COLO668 (cell line): ENCODE measurements at regions not wholly inside any gene's neighbourhood (a gene's known extent, or its start where the extent isn't known, plus 50 kb on each side); places are given as distances from the start of the nearest gene placed in this dataset.
A peak's percentile ranks its signal among the peaks of the same experiment; 100 is the strongest.

Experiments
- DNase-seq: peaks from one replicate; lab custom pipeline; 2025; ENCODE audit not compliant: unreplicated experiment; lab: John Stamatoyannopoulos, UW

DNA sequence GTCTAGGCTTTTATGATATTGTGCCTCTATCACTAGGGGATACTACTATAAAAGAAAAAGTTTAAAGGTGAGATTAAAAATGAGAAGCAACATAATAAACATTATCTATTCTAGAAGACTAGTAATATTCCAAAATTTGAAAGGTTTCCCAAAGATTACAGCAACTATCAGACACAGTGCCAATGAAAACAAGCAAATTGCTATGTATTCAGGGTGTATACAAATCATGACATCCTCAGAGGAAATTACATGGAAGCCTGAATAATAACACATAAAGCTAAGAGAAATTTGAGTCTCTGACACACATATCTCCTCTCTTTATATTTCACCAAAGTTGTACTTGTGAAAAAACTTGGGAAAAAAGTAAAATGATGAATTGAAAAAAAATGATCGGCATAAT is 327.0 kb downstream of the SEC23A start:
- DNase-seq = no peak

DNA sequence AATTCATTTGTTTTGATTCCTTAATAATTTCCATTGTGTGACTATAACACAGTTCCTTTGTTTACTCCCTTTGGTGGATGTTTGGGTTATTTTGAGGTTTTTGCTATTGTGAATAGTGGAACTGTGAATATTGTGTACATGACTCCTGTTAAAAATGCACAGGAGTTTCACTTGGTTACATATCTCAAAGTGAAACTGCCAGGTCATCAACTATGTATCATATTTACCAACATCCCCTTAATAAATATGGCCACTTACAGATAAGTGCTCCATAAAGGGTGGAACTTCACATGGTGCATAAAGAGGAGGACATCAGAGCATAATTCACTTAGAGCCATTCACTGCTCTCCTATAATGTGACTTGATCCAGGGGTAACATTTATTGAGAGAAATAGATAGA is 328.9 kb downstream of the SEC23A start:
- no peak for DNase-seq

DNA sequence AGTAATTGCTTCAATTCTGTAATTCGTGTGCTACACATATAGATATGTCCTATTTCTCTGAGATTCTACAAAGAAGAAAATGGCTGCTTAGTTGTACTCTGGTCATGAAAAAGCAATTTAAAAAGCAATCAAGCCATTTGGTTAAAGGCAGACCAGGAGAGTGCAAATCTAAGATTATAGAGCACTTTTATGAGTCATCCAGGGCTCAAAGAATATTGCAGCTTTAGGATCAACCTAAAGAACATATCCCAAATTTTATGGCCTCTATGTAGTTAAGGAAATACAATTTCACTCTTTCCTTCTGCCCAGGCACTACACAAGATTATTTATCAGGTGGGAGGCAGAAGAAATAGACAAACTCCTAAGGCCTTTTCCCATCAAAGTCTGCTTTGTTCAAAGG is 332.8 kb downstream of the SEC23A start:
- DNase-seq = no peak

DNA sequence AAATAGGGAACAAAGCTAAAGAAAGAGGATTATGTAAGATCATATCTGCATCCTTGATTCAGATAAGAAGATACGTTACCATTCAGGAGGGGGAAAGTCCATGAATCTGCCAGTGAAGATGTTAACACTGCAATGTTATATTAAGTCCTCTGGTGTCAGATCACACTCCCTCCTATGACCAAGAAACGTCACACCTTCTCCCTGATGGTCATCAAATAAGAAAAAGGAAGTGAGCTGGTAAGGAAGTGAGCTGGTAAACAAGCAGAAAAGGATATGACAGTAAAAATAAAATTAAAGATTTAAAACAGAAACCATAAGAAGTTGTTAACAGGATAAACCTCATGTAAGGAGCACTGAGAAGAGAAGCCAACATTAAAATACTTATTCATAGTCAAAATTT is 340.2 kb downstream of the SEC23A start:
- no peak for DNase-seq

DNA sequence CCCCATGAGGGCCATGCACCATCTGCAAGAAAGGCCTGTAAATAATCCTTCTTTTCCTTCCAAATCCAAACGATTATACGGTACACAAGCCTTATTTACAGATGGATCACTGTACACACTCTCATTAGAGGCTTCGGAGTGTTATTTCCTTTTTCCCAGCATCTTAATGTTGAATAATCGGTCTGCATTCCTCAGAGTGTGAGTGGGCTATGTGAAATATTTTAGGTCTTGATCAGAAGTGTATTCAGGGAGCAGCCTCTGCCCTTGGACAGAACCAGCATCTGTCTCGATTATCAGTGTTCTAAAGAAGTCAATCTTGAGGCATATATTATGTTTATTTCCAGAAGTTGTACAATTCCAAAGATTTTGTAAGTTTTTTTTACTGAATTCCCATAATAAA is 340.6 kb downstream of the SEC23A start:
- no peak for DNase-seq

DNA sequence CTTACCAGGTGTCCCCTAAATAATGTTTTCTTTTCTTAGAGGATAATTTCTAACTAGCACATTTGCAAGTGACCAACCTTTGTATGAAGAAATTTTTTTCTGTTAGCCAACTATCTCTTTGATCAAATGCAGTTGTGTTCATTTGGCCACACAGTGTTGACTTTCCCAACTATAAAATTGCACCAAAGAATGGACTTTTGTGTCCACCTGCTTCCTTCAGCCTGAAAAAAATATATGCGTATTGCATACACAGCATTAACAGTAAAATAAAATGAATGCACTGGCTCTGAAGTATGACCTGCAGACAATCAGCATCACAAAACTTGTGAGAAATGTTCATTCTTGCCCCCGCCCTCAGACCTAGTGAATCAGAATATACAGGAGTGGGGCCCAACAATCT is 342.0 kb downstream of the SEC23A start:
- no peak for DNase-seq

DNA sequence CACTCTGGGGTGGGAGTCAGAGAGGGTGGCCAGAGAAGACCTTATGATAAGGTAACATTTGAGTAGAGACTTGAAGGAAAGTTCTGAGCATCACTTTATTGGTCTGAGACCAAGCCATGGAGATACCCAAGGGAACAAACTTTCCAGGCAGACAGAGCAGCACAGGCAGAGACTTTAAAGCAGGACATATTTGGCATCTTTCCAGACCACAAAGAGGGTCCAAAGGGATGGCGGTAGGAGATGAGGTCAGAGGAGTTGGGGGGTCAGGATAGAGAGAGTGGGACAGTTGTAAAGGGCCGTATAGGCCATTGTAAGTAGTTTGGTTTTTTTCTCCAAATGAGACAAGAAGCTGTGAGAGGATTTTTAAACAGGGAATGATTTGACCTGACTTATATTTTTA is 344.4 kb downstream of the SEC23A start:
- DNase-seq = no peak

DNA sequence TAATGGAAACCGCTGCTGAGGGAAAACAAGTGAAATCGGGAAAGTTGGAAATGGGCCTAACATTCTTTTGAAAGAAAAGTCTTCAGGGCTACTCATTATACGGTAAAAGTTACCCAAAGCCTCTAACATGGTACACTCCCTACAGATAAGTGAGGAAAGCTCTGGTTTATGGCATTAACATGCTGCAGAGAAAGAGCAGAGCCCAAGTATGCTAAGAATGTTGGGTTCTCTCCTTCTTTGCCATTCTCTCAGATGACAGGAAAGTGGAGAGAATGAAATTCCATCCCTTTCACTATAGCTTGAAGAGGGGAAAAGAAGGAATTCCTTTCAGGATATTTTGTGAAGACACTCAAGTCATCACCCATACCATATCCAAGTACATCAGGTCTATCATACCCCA is 348.0 kb downstream of the SEC23A start:
- DNase-seq = no peak

DNA sequence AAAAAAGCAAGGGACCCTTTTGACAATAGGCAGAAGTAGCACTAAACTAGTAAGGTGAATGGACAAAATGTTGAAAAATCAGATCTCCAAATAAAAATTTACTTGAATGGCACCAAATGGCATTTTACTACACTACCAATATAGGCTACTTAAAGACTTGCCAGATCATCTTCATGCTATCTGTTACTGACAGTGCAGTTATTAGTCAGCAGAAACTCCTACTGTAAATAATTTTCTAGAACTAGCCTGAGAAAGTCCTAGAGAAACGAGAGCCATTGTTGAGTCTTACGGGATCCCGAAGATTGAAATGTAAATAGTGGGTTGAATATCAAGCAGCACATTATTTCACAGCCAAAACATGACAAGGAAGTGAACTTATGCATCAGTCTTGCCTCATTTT is 350.3 kb downstream of the SEC23A start:
- no peak for DNase-seq

DNA sequence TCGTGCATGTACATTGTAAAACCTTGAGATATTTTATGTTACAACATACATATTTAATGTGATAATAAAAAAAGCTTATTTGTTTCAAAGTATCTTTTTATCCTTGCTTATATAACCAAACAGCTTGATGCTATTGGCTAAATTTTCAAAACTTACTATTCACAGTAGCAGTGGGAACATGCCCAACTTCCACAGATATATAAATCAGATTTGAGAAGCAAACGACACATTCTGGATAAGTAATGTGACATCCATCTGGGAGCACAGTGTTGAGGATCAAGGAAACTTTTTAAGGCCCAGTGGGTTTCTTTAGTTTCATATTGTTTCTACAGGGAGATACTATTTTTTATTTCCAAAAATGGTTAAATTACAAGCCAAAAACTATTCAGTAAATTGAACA is 350.7 kb downstream of the SEC23A start:
- DNase-seq = no peak

DNA sequence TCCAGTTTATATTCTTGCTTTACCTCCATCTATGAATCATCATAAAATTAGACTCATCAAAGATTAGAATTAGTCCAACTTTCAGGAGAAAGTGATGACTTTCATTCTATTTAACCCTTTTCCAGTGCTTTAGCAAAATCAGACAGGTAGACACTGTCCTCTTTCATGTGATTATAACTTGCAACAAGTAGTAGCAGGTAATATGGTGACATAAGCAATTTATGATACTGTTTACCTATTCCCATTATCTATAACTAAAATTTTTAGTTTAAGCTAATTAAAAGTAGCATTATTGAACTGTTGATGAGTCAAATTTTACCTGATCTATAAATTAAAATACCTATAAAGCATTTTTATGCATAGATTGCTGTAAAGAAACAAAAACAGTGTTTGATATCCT is 351.6 kb downstream of the SEC23A start:
- no peak for DNase-seq

DNA sequence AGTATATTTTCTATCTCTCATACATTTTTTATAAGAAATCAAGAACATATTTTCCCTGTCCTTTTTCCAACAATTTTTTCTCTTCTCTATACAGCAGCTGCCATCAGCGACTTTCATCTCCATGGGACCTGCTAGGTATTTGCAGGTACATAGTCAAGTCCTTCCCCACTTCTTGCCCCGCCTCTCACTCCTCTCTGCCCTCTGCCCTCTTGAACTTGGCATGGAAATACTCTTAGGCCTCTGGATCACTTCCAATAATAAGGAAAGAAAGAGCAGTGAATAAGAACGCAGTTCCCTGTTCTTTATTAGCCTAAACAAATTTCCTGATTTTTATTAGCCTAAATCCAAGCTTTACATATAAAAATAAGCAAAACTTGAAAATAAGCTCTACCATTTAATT is 353.1 kb downstream of the SEC23A start:
- DNase-seq = no peak

DNA sequence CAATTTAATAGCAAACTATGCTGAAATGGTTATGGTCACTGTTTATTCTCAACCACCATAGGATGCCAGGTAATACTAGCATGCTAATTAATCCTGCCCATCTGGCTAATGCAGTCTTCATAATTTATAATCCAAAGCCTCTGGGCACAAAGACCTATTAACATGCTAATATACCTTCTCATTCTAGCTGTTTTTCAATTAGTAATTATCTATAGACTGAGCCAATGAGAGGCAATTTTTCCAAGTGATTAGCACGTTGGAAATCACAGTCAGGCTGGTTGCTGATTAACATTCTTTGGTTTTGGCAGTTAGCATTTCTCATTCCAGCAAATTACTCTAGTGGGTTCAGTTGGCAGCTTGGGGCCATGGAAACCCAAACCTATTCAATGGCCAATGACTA is 357.2 kb downstream of the SEC23A start:
- no peak for DNase-seq

DNA sequence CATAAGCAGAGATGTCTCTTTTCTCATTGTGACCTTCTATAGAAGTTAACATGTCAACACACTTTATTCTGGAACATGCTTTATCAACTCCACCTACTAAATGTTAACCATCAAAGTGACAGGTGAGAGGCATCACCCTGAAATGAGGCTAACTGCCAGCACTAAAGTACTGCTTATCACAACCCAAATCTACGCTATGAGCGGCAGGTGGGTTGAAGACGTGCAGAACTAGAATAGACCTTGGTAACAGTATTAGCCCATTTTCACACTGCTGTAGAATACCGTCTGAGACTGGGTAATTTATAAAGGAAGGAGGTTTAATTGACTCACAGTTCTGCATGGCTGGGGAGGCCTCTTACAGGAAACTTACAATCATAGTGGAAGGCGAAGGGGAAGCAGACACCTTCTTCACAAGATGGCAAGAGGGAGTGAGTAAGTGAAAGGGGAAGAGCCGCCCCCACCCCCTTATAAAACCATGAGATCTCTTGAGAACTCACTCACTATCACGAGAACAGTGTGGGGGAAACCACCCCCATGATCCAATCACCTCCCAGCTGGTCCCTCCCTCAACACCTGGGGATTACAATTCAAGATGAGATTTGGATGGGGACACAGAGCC is 359.0 kb downstream of the SEC23A start:
- DNase-seq = no peak

DNA sequence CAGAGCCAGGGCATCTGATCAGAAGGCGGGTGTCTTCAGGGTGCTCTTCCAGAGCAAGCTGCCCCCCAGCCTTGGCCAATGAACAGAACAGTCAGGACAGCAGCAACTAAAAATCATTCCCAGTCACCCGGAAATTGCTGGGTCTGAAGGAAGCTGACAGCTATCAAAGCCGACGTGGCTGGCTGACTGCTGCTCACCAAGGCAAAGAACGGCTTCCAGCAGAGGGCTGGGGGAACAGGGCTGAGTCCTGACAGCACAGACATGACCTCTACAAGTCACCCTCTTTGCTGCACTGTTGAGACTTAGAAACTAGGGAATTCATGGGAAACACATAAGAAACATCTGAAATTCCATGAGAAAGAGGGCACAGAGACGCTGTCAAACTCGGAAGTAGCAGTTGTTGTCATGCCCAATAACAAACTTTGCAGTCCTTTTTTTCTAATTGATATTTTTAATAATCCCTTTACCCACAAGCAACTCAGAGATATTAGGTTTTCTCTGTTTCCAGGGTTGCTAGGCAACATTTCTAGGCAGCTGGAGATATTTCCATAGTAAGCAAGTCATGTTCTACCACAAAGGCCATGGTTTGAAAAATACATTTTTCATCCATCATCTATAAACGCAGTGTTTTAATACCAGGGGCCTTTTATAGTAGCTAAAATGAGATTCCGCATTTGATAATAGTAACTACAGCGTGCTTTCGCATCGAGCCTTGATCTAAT is 365.2 kb downstream of the SEC23A start:
- no peak for DNase-seq

DNA sequence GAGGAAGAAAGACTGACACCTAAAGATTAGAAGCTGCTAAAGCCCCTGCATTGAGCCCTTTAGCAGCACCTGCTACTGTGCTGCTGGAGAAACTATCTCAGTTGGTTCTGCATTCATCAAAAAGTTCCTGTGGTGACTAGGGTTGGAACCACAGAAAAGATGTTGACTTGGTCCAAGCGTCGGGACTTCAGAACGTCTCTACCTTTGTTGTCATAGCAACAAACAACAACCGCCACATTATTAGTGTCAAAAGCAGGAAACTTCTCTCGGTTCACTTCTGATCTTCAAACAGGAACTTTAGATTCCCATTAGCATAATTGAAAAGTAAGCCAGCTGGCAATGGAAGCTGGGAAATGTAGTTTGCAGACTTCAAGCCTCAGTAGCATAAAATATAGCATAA is 368.0 kb downstream of the SEC23A start:
- no peak for DNase-seq

DNA sequence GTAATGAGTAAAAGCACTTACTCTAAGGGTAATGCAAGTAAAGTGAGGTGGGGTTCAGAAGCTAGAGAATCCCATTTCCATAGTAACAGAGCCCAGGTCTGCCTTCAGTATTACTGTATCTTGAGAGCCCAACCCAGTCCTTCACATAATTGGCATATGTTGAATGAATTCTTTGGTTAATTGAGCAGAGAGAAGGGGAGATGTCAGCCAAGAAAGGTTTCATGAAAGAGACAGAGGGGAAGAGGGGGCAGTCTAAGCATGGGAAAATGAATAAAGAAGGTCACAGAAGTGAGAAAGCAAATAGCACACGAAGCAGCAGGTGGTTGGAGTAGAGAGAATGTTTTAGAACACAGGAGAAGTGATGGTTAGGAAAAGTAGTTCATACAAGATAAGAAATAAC is 371.1 kb downstream of the SEC23A start:
- DNase-seq = no peak

DNA sequence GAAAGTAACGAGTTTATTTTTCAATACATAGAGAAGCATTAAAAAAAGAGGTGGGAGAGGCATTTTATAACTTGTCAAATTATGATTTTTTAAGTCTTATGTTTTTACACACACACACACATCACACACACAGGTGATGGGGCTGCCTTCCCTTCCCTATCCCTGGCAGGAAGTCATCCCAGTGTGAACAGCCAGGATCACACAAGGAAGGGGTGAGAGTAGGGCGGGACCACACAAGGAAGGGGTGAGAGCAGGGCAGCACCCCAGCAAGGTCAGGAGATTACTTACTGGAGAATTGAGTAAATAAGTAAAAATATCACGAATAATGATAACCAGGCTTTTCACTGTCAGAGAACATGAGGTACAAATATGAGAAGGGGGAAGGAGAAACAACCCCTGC is 372.6 kb downstream of the SEC23A start:
- no peak for DNase-seq

DNA sequence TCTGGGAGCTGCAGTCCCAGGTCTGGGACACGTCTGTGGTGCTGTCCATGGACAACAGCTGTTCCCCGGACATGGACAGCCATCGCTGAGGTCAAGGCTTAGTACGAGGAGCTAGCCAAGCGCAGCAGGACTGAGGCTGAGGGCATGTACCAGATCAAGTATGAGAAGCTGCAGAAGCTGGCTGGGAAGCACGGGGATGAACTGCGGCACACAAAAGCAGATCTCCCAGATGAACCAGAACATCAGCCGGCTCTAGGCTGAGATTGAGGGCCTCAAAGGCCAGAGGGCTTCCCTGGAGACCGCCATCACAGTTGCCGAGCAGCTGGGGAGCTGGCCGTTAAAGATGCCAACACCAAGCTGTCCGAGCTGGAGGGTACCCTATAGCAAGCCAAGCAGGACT is 375.3 kb downstream of the SEC23A start:
- DNase-seq = no peak

DNA sequence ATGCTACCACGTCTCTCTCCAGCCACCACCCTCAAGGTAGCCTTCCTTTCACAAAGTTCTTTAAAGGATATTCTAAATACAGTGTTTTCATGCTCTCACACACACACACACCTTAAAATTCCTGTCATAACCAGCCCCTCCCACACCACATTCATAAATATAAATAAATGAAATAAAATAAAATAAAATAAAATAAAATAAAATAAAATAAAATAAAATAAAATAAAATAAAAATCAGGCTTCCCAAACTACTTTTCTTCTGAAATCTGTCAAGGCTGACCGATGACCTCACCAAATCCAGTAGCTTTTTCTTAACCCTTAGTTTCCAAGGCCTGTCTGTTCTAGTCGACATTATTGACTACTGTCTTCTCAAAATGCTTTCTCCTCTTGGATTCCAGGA is 378.4 kb downstream of the SEC23A start:
- DNase-seq = no peak

DNA sequence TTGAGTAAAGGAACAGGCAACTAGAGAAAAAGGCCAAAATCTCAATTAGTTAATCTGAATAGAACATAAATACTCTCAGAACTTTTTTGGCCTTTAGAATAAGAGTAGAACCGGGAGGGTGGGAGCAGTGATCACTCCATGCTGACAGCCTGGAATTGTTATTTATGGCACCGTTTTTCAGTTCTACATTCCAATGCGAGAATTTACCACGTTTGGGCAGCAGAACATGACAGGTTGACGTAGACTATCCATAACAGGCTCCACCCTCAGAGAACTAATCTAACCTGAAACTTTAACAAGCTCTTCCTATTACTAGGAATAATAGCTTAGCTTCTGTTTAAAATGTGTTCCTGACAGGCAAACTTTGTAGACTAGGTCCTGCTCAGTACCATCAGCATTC is 379.1 kb downstream of the SEC23A start:
- no peak for DNase-seq

DNA sequence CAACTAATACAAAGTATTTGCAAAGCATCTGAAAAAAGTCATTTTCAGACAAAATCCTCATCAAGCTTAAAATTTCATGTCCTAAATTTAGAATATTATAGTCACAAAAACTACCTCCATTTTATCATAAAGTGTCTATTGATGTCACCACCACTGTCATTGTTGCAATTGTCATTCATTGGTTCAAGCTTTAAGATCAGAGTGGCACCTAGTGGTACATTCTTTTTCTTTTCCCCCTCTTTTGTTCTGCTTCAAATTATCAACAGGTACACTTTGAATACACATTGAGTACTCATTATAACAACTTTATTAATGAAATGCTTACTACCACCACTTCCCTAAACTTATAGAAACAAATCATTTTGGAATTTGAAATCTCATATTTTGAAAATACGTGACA is 379.8 kb downstream of the SEC23A start:
- DNase-seq = no peak

DNA sequence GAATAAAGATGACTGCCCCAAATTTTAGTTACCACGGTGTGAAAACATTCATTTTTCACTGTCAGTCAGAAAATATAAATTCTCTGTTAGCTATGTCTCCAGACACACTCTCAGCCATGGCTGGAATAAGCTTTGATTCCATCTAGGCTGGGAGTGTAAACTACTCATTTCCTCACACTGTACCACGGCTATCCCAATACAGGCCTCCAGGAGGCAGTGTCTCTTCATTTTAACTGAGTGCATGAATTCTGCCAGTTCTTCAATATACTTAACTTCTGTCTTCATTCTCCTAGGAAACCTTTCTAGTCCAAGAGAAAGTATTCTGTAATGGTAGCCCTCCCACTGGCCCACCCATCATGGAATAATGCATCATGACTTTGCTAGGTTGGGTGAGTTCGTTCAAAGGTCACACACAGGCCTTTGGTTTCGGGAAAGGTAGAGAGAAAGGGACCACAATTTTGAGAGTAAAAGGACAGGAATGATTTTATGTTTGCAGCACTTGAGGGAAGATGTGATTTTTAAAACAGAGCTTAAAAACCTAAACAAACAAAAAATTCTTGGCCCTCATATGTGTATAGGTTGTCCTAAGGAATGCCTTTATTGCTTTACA is 381.1 kb downstream of the SEC23A start:
- peak; percentile 58 for DNase-seq
